ENCODE measurements at regions not wholly inside any gene's neighbourhood (a gene's known extent, or its start where the extent isn't known, plus 50 kb on each side); places are given as distances from the start of the nearest gene placed in this dataset.

DNA sequence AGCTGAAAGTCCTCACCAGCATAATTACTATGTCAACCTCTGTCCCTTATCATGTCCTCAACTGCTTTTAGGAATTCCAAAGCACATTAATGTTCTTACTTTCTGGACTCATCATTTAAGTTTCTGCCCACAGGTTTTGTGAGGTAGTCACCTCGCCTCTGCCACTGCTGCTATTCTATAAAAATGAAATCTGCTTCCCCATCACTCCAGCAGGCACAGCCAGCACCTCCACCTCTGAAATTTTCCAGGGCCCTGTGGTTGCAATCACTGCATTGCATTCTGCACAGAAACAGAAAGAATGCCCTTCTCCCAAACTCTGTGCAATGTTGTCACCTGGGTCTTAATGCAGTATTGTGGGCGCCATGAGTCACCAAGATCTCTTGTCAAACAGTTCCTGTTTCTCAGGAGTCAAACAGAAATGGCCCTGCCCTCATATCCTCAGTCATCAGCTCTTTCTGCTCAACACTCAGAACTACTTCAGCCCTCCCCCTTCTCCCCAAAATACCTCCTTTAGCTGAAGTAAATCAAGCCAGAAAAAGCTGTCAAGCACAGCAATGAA lies 529.2 kb upstream of the NBEA start:
- H3K36me3 ChIP-seq (ENCODE audit: insufficient read depth, low read length): no peaks in the 10 kb centered on the region
- H3K4me3 ChIP-seq (ENCODE audit: low read length): no peak overlapping the region
- Mint-ChIP-seq H3K27ac (no peak overlapping the region), H3K9me3 (peaks cover 4% of the 10 kb centered on the region), H3K4me3 (no peak overlapping the region), H3K27me3 (no peaks in the 10 kb centered on the region), H3K4me1 (ENCODE audit: low read depth) (no peaks in the 10 kb centered on the region), H3K36me3 (ENCODE audit: low read depth) (no peaks in the 10 kb centered on the region)
- H3K27ac ChIP-seq (ENCODE audit: low read depth in 1 of 2, low read length in 2 of 2): no peak overlapping the region
- ChIA-PET POLR2A (interaction anchor here (0.7 kb wide), 1 partner anchor 23 kb away, joined by 3 read pairs; no protein-coding TSS in a partner anchor), CTCF (no interaction called here)
- no peaks in the 10 kb centered on the region for H3K27me3 ChIP-seq (ENCODE audit: control insufficient read depth in 1 of 2, insufficient read depth in 2 of 2, low read length in 2 of 2)
- H3K9me3 ChIP-seq (ENCODE audit: control insufficient read depth in 1 of 2, insufficient read depth in 1 of 2, low read length in 2 of 2): peaks cover 0 to 4% of the 10 kb centered on the region in 2 experiments
- intact Hi-C loops (cut with DNase I, micrococcal nuclease): no loop called here
- TF ChIP-seq, protein P1, sequence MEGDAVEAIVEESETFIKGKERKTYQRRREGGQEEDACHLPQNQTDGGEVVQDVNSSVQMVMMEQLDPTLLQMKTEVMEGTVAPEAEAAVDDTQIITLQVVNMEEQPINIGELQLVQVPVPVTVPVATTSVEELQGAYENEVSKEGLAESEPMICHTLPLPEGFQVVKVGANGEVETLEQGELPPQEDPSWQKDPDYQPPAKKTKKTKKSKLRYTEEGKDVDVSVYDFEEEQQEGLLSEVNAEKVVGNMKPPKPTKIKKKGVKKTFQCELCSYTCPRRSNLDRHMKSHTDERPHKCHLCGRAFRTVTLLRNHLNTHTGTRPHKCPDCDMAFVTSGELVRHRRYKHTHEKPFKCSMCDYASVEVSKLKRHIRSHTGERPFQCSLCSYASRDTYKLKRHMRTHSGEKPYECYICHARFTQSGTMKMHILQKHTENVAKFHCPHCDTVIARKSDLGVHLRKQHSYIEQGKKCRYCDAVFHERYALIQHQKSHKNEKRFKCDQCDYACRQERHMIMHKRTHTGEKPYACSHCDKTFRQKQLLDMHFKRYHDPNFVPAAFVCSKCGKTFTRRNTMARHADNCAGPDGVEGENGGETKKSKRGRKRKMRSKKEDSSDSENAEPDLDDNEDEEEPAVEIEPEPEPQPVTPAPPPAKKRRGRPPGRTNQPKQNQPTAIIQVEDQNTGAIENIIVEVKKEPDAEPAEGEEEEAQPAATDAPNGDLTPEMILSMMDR (IDR thresholded peaks at IDR 0.05): no peak
- no peak for DNase-seq
- ATAC-seq (ENCODE audit: poor library complexity): no peak
- no peaks in the 10 kb centered on the region for H3K4me1 ChIP-seq (ENCODE audit: insufficient read depth, low read length)

DNA sequence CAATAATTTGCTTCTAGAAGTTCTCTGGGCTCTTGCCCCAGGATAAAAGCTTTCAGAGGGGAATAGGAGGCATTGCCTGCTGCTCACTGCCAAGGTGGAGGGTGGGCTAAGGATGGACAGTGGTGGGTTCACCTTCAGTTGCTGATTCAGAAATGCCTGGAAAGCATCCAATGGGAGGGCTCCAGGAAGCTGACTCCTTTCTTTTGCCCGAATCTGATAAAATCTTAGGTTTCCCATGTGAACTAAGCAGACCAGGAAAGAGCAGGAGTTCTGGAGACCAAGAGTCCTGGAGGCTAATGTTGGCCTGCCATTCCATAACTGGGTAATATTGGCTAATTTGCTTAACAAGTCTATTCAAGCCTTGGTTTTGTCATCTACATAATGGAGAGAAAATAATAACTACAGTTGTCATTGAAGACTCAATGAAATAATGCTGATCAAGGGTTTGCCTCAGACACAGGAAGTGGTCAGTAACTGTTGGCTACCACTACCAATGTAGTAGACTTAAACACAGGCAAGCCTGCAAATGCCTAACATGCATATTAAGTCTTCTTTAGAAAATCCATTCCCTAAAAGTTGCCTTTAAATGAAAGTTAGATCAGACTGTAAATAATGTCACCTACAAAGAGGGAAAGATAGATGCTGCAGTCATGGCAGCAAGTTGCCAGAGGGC lies 528.4 kb upstream of the NBEA start:
- H3K4me1 Mint-ChIP-seq (ENCODE audit: low read depth): no peaks in the 10 kb centered on the region
- H3K4me3 Mint-ChIP-seq: no peak overlapping the region
- Histone ChIP-seq H3K9me3 (ENCODE audit: control insufficient read depth in 1 of 2, insufficient read depth in 1 of 2, low read length in 2 of 2) (peaks cover 0 to 4% of the 10 kb centered on the region in 2 experiments), H3K27me3 (ENCODE audit: control insufficient read depth in 1 of 2, insufficient read depth in 2 of 2, low read length in 2 of 2) (no peaks in the 10 kb centered on the region), H3K4me3 (ENCODE audit: low read length) (no peak overlapping the region), H3K36me3 (ENCODE audit: insufficient read depth, low read length) (no peaks in the 10 kb centered on the region), H3K27ac (ENCODE audit: low read depth in 1 of 2, low read length in 2 of 2) (no peak overlapping the region), H3K4me1 (ENCODE audit: insufficient read depth, low read length) (no peaks in the 10 kb centered on the region)
- no peaks in the 10 kb centered on the region for H3K36me3 Mint-ChIP-seq (ENCODE audit: low read depth)
- DNase-seq (no peak), ATAC-seq (ENCODE audit: poor library complexity) (no peak)
- POLR2A ChIA-PET: interaction anchor here (0.7 kb wide), 1 partner anchor 23 kb away, joined by 3 read pairs; no protein-coding TSS in a partner anchor
- peaks cover 4% of the 10 kb centered on the region for H3K9me3 Mint-ChIP-seq
- no peak overlapping the region for H3K27ac Mint-ChIP-seq
- CTCF ChIA-PET: no interaction called here
- TF ChIP-seq, protein P1 (IDR thresholded peaks at IDR 0.05): no peak
- no peaks in the 10 kb centered on the region for H3K27me3 Mint-ChIP-seq
- intact Hi-C loops (cut with DNase I, micrococcal nuclease): no loop called here

DNA sequence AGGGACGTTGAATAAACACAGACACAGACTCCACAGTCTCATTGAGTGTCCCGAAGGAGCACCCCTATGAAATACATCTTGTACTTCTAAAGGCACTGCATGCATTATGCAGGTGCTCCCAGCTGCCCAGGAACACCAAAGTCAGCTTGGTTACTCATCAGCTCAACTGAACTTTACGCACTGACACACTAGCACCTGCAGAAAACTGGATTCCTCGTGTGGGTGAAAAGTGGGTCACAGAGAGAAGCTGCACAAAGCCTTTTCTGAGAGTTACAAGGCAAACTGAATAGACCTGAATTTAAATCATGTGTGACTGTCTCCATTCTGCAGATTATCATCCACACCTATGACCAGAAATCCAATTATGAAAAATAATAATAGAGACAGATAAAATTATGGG lies 527.5 kb upstream of the NBEA start:
- H3K4me3 ChIP-seq (ENCODE audit: low read length): no peak overlapping the region
- CTCF ChIA-PET: no interaction called here

More for the DNA sequence above, 527.5 kb upstream of the NBEA start:
- H3K9me3 ChIP-seq (ENCODE audit: control insufficient read depth in 1 of 2, insufficient read depth in 1 of 2, low read length in 2 of 2): peaks cover 0 to 4% of the 10 kb centered on the region in 2 experiments
- TF ChIP-seq, protein P1 (IDR thresholded peaks at IDR 0.05): no peak
- DNase-seq: no peak
- peaks cover 4% of the 10 kb centered on the region for H3K9me3 Mint-ChIP-seq
- ATAC-seq (ENCODE audit: poor library complexity): no peak
- H3K27me3 Mint-ChIP-seq: no peaks in the 10 kb centered on the region
- POLR2A ChIA-PET: no interaction called here
- H3K27ac Mint-ChIP-seq: no peak overlapping the region
- H3K36me3 Mint-ChIP-seq (ENCODE audit: low read depth): no peaks in the 10 kb centered on the region
- no peak overlapping the region for H3K27ac ChIP-seq (ENCODE audit: low read depth in 1 of 2, low read length in 2 of 2)
- H3K36me3 ChIP-seq (ENCODE audit: insufficient read depth, low read length): no peaks in the 10 kb centered on the region
- no peak overlapping the region for H3K4me3 Mint-ChIP-seq
- intact Hi-C loops (cut with DNase I, micrococcal nuclease): no loop called here
- H3K4me1 Mint-ChIP-seq (ENCODE audit: low read depth): no peaks in the 10 kb centered on the region
- no peaks in the 10 kb centered on the region for H3K27me3 ChIP-seq (ENCODE audit: control insufficient read depth in 1 of 2, insufficient read depth in 2 of 2, low read length in 2 of 2)
- H3K4me1 ChIP-seq (ENCODE audit: insufficient read depth, low read length): no peaks in the 10 kb centered on the region
